NCI-H2227 (cell line): ENCODE measurements at regions not wholly inside any gene's neighbourhood (a gene's known extent, or its start where the extent isn't known, plus 50 kb on each side); places are given as distances from the start of the nearest gene placed in this dataset.

Experiments used
- DNase-seq: peaks from one replicate; lab custom pipeline; 2025; ENCODE audit not compliant: unreplicated experiment; lab: John Stamatoyannopoulos, UW

DNA sequence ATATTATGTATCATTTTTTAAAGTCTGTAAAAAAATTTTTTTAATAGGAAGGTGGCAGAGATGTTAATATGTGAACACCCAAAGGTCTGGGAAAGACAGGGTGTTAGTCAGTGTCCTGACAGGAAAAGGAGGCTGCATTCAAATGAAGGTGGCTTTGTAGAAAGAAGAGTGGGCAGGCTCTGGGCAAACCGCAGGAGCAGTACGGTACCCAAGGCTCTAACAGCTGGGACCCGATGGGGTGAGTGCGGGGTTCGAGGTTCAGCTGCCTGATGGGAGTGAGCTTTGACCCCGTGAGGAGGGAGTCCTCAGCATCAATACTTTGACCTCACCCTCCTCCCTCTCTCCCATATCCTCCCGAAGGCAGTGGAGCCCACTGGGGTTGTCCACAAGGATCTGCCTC lies 142.5 kb downstream of the C11orf91 start:
- DNase-seq: no peak

DNA sequence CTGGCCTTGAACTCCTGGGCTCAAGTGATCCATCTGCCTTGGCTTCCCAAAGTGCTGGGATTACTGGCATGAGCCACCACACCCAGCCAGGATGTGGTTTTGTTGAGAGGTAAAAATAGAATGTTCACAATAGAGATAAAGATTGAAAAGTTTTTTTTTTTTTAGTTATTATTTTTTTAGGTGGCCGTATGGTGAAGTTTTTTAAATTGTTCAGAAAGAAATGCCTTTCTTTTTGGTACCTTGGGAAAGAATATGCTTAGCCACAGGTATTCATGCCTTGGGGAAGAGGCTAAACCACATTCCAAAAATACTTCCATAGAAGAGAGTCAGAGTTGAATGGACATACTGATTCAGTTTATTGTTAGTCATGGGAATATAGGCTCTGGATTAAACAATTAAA lies 143.4 kb downstream of the C11orf91 start:
- no peak for DNase-seq

DNA sequence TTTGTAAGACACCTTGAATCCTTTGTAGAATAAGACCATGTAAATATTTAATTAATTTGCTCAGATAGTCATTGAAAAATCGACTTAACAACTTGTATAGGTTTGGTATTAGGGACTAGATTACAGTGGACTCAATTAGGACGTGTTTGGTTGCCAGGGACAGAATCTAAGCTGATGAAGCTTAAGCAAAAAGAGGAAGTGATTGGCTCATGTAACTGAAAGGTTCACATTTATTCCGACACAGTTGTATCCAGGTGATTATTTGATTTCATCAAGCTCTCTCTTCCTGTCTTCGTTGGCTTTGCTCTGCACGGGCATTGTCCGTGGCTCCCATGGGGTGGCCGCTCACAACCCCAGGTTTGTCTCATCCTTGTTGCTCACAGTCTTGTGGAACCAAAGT lies 146.4 kb downstream of the C11orf91 start:
- no peak for DNase-seq

DNA sequence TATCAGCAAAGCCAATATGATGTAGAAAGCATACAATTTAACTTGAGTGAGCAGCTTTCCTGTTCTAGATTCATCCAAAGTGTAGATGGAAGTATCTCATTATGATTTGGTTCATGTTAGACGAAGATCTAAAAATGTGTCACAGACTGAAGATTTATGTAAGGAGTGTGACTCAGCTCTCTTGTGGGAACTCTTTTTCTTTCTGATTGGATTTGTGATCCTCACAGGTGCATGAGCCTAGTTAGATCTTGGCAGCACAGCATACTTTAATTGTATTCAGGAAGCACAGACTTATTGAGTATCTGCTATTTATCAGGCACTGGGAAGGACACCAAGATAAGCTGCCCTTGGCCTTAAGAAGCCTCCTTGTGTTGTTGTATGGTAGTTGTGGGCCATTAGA lies 147.1 kb downstream of the C11orf91 start:
- DNase-seq: no peak

DNA sequence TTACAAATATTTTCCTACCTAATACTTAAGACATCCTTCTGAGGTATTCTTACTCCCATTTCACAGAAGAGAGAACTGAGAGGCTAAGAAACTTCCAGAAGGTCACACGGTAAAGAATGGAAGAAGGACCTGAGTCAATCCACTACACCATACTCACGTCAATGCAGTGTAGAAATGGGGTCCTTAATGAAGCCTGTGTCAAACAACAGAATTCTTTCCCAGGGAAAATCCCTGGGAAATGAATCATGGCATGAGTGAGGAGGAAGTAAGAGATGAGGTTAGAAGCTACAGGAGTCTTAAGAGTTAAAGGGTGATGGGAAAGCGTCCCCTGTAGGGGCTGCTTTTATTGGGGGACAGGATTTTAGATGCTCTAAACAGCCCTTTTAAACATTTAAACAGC lies 147.9 kb downstream of the C11orf91 start:
- no peak for DNase-seq

DNA sequence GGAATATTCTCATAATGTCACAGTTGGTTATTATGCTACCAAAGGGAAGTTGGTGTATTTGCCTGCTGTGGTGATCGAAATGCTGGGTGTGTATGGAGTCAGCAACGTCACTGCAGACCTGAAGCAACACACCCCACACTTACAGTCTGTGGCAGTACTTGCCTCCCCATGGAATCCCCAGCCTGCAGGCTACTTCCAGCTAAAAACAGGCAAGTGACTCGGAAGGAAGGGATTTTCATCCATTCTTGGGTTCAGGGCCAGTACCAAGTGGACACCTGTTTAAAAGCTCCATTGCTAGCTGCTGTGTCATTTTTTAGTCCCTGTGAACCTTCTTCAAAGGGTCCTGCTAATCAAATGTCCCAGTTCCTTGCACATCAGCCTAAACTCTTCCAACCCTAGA lies 149.6 kb downstream of the C11orf91 start:
- DNase-seq: no peak

DNA sequence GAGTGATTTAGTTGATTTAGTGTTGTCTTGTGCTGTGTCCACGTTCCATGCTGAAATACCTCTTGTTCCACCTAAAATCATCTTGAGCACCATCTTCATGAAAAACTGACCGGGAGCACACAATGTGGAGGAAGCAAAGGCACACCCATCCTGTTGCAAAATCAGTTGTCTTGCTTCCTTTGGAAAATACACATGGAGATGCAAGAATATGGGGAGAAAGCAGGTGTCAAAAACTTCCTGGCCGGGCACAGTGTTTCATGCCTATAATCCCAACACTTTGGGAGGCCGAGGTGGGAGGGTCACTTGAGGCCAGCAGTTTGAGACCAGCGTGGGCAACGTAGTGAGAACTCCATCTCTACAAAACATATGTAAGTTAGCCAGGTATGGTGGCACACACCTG lies 151.1 kb downstream of the C11orf91 start:
- DNase-seq: no peak

DNA sequence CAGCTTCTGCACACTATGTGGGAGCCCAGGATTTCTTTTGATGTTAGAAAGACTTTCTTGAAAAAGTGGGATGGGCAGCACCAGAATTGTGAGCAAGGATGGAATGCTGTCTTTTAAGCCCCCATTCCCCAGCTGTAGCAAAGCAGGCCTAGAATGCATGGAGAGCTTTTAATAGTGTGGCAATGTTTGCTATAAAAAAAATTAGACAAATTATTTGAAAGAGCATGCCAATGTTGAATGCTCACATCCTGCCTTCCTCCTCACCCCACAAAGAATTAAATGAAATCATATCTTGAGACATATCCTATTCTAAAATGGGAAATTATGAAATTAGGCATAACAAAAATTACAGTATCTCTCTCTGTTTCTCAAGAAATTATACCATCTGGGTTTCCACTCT lies 154.7 kb downstream of the C11orf91 start:
- DNase-seq: no peak

DNA sequence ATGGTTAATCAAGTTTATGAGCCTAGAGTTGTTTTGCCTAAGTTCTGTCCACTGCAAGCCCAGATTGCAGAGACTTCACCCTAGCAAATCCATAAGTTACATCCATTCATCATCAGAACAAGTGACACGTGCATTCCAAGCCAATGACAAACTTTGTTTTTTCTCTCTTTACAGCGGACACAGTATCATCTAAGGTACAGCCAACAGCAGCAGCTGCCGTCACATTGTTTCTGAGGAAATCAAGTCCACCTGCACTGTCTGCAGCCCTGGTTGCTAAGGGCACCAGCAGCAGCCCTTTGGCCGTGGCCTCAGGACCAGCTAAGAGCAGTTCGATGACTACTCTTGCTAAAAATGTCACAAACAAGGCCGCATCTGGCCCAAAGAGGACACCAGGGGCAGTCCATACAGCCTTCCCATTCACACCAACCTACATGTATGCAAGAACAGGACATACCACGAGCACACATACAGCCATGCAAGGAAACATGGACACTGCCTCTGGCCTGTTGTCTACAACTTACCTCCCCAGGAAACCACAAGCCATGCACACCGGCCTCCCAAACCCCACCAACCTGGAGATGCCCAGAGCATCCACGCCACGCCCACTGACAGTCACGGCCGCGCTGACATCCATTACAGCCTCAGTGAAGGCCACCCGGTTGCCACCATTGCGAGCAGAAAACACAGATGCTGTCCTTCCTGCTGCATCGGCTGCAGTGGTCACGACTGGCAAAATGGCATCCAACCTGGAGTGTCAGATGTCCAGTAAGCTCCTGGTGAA lies 155.8 kb downstream of the C11orf91 start:
- no peak for DNase-seq

DNA sequence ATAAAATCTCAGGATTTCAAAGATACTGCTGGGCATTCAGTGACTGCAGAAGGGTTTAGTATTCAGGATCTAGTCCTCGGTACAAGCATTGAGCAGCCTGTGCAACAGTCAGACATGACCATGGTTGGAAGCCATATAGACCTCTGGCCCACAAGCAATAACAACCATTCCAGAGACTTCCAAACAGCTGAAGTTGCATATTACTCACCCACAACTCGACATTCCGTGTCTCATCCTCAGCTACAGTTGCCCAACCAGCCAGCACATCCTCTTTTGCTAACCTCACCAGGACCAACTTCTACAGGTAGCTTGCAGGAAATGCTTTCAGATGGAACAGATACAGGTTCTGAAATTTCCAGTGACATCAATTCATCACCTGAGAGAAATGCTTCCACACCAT lies 156.8 kb downstream of the C11orf91 start:
- no peak for DNase-seq

DNA sequence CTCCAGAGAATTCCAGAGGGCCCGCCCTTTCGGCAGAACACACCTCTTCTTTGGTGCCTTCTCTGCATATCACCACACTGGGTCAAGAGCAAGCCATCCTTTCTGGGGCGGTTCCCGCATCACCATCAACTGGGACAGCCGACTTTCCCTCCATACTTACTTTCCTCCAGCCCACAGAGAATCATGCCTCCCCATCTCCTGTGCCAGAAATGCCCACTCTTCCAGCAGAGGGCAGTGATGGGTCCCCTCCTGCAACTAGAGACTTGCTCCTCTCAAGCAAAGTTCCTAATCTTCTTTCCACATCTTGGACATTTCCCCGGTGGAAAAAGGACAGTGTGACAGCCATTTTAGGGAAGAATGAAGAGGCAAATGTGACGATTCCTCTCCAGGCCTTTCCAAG lies 157.7 kb downstream of the C11orf91 start:
- DNase-seq: peak; percentile 26

DNA sequence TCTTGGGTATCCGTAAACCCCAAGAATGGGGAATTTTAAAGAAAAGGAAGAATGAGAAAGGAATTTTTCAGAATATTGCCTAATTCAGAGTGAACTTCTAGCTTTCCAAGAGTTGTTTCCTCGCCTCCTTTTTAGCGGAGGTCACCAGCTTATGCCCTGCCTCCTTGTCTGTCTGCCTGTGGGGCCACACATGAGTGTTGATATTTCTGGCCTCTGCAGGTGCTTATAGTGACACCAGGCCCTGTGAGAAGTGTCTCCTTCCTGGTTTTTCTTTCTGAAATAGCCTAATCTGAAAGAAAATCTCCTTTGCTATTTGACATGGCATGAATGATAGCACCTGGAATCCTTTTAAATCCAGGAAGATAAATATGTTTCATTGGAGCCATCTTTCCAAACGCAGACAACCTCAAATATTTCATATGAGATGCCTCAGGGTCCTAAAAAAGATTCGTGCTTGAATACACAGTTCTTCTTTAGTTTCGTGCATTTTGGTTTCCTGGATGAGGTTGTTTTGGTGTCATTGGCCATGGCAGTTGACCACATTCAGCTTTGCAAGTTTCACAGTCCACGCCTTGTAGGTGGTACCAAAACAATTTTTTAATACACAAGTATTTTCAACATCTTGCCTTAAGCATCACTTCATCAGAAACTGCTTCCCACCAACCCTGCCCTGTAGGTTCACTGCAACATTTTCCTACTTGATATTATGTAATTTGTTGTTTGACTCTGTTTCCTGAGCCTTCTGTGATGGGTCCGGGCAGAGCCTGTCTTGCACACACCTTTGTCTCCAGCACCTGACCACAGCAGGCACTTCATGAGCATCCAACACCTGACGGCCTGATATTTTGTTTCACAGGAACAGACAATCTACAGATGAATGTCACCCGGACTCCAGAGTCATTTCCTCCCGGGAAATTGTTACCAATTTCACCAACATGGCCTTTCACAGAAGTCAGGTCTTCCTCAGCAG lies 159.4 kb downstream of the C11orf91 start:
- DNase-seq: no peak

DNA sequence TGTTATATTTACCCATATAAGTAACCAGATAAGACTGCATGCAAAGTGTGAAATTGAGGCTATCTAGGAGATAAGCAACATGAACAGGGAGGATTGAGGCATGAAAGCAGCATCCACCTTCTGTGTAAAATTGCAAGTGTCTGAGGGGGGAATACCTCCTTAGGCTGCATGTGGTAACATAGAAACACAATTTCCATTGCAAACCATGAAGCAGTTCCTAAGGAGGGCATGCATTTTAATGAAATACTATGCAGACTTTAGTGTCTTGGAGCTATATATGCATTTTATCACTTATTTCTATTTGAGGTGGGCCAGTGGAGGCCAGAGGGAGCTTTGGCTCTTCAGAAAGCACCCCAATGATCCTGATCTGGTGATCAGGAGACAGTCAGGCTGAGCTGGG lies 160.2 kb downstream of the C11orf91 start:
- no peak for DNase-seq

DNA sequence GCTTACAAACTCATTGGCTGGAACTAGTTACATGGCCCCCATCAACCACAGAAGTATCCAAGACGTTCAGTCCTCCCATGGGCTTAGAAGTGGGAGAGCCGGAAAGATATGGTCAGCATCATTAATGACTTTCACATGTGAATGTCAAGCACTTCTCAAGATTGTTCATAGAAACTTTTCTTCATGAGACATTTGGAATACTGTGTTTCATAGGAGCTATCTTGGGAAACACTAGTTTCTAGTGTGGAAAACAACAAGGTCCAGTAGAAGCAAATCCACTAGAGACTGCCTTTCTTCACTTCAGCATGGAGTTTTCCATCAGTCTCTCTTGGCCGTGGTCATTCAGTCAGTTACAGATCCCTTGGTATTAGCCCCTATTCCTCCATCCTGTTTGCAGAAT lies 160.9 kb downstream of the C11orf91 start:
- DNase-seq: no peak

DNA sequence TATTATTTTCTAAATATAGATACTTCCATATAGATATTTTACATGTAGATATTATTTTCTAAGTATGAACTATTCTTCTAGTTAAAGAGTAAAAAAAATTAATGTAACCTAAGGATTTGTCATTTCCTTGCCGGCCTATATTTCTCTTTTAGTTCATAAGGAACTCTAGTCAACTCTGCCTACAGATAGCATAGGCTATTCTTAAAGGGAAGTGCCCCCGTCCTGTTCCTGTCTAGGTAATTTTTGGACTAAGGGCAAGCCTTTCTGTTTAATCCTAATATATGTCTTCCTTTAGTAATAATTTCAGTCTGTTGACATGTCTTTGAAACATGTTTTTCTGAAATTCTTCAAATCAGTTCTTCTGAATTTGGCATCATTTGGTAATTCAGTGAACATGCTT lies 161.9 kb downstream of the C11orf91 start:
- DNase-seq: no peak

DNA sequence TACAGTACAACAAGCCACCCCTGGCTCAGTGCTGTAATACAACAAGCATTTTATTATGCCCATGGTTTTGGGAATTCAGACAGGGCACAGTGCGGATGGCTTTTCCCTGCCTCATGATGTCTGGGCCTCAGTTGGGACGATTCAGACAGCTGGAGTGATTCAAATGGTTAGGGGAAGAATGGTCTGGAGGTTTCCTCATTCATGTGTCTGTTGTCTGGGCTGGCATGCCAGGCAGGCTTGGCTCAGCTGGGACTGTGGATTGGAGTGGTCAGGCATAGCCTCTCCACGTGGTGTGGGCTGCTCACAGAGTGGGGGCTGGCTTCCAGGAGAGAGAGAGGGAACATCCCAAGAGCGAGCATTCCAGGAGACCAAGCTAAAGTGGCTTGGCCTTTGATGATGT lies 164.4 kb downstream of the C11orf91 start:
- DNase-seq: no peak

DNA sequence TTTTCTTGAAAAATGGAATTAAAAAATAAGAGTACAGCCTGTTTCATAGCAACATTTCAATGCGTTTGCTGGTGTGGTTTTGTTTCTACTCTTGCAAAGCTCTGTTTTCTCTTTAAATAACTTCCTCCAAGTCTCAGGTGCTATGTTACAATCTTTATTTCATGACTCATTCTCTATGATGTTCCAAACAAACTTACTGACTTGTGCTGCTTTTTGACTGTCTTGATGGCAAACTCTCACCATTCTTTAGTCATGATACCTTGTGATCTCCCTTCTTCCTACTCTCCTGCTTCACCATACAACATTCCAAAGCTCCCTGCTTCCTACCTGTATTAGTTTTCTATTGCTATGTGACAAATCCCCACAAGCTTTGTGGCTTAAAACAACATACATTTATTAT lies 166.1 kb downstream of the C11orf91 start:
- no peak for DNase-seq

DNA sequence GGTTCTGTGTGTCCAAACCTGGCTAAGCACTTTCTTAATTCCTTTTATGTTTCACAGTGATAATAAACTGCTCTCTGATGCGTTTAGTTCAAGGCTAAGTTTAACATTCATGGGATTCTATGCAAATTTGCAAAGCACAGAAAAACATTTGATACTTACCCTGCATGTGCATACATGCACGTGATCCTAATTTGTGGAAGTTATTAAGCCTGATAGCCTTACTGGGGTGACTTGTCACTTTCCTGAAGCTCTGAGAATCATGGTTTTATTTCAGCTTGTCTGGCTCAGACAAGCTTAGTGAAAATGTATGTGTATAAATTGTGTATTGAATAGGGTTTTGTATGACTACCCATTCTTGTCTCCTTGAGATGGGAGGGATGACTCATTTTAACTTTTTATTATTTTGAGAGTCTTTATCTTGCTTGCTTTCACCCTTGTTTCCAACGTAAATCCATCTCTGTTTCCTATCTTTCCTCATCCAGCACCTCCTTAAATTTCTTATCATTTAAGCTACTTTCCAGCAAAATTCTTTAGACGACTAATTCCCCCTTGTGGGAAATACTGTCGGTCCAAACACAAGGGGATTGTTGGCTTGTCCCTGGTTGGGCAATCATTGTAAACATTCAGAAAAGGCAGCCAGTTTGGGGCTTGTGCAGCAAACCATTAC lies 167.1 kb downstream of the C11orf91 start:
- no peak for DNase-seq

DNA sequence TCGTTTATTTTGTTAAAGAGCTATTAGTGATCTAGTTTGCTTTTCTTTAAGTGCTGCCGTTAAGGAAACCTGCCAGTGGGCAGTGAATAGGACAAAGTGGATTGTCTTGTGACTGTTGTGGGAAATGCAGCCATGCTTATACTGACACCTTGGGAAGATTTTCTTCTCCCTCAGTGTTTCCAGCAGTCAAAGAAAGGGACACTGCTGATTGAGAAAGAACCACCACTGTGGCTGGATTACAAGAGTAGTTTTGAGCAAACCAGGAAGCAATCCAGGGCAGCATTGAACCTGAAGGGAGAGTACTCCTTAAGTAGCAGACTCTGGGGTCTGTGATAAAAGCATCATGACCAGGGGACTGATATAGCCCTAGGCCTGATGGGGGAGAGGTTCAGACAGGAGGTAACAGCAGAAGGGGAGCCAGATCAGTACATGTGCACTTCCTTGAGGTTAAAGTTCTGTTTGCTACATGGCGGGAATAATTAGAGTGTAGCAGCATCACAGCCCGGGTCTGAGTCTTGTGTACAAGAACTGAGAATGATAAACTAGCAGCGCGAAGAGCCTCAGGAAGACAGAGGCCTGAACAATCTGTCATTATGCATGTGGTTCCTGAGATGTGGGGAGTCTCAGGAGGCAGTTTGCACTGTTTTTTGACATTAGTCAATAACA lies 167.8 kb downstream of the C11orf91 start:
- peak; percentile 38 for DNase-seq

DNA sequence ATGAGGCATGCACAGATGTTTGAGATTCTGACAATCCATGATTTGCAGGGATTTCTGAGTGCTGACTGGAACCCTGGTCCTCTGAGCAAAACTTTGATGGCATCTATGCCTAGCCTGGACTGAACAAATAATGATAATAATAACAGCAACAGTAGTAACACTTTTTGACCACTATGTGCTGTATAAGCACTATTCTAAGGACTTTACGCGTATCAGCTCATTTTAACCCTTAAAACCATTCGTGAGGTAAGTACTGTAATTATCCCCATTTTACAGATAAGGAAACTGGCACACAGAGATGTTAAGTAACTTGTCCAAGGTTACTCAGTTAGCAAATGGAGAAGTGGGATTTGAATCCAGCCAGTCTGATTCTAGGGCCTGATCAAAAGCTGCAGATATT lies 168.4 kb downstream of the C11orf91 start:
- DNase-seq: no peak

DNA sequence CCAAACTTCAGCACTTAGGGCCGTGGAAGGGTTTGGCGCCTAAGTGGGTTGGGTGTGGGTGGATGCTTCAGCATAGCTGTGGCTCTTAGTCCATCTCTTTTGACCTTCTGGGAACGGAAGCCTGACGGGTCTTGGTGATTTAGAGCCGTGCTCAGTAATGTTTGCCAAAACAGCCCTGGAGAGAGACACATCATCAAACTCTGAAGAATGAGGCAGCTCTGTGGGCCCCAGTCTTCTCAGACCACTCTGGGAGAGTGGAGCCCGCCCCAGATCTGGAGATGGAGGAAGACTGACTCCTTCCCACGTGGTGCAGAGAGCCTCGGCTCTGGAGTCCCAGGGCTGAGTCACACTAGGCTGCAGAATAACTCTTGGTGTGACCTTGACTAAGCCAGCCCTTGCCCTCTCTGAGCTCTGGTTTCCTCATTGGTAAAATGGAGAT lies 168.9 kb downstream of the C11orf91 start:
- no peak for DNase-seq
